OCI-LY7 (cell line): ENCODE measurements at regions not wholly inside any gene's neighbourhood (a gene's known extent, or its start where the extent isn't known, plus 50 kb on each side); places are given as distances from the start of the nearest gene placed in this dataset.

Experiments used
- BruUV-seq: library from RNA; stranded (reverse); fragments of 400-500 nt; replicated peaks from 2 replicates; lab custom pipeline; 2021; lab: Mats Ljungman, UMichigan
- CTCF ChIA-PET: fragments of 300-600 bp; sonication (Branson Sonifier 250); formaldehyde crosslinking; loops from one replicate; lab custom pipeline; 2022; ENCODE audit warnings: antibody characterized with exemption; ENCODE audit not compliant: unreplicated experiment; lab: Charles Lee
- POLR2A ChIA-PET: fragments of 300-600 bp; sonication (Branson Sonifier 250); formaldehyde crosslinking; loops from one replicate; lab custom pipeline; 2022; ENCODE audit warnings: antibody characterized with exemption; lab: Charles Lee
- DNase-seq: peaks from one replicate; pipeline ENCODE4 v3.0.0-alpha.2; 2015; ENCODE audit warnings: low spot score
- H2AFZ ChIP-seq: fragments of 200-600 bp; sonication (generic), shearing (Covaris generic); 2 replicates; pipeline ENCODE4 v1.6.1; 2014; ENCODE audit warnings: mild to moderate bottlenecking, antibody characterized with exemption, low read length, moderate library complexity
- H3K27ac ChIP-seq: fragments of 200-600 bp; sonication (generic); 2 replicates; pipeline ENCODE4 v1.5.1; 2014; ENCODE audit warnings: mixed run types, low read depth, mild to moderate bottlenecking, moderate library complexity, low read length, inconsistent platforms; ENCODE audit not compliant: poor library complexity, severe bottlenecking
- H3K36me3 ChIP-seq: fragments of 200-600 bp; sonication (generic); 2 replicates; pipeline ENCODE4 v1.6.1; 2014; ENCODE audit warnings: mild to moderate bottlenecking, antibody characterized with exemption, low read length, moderate library complexity, mixed read lengths; ENCODE audit not compliant: insufficient read depth
- H3K4me1 ChIP-seq: fragments of 200-600 bp; sonication (generic); 2 replicates; pipeline ENCODE4 v1.5.1; 2014; ENCODE audit warnings: mild to moderate bottlenecking, low read length; ENCODE audit not compliant: insufficient read depth, poor library complexity, severe bottlenecking
- H3K4me2 ChIP-seq: fragments of 200-600 bp; sonication (generic); 2 replicates; pipeline ENCODE4 v1.6.1; 2014; ENCODE audit warnings: mild to moderate bottlenecking, low read length
- H3K4me3 ChIP-seq: fragments of 200-600 bp; sonication (generic); 2 replicates; pipeline ENCODE4 v1.5.1; 2014; ENCODE audit warnings: mild to moderate bottlenecking, low read depth, low read length; ENCODE audit not compliant: poor library complexity, severe bottlenecking
- H3K79me2 ChIP-seq: fragments of 200-600 bp; sonication (generic); 2 replicates; pipeline ENCODE4 v1.6.1; 2016; ENCODE audit warnings: low read depth, mild to moderate bottlenecking, low read length, moderate library complexity, mixed read lengths; ENCODE audit not compliant: insufficient read depth
- H3K9me2 ChIP-seq: fragments of 200-600 bp; sonication (generic); 2 replicates; pipeline ENCODE4 v1.6.1; 2016; ENCODE audit warnings: mild to moderate bottlenecking, low read length, mixed read lengths; ENCODE audit not compliant: insufficient read depth
- H3K9me3 ChIP-seq: fragments of 200-600 bp; sonication (generic); 2 replicates; pipeline ENCODE4 v1.6.1; 2014; ENCODE audit warnings: mild to moderate bottlenecking, mixed run types, low read length, mixed read lengths
- H4K20me1 ChIP-seq: fragments of 200-600 bp; sonication (generic); 2 replicates; pipeline ENCODE4 v1.6.1; 2014; ENCODE audit warnings: mild to moderate bottlenecking, antibody characterized with exemption, low read length, moderate library complexity, mixed read lengths; ENCODE audit not compliant: insufficient read depth
- CTCF ChIP-seq: fragments of 200-600 bp; sonication (generic); conservative IDR thresholded peaks from 2 replicates; pipeline ENCODE4 v1.5.1; 2014; ENCODE audit warnings: mild to moderate bottlenecking, antibody characterized with exemption, low read length, moderate library complexity, mixed read lengths
- EZH2phosphoT487 ChIP-seq: fragments of 200-600 bp; sonication (generic); IDR thresholded peaks from 2 replicates; pipeline ENCODE4 v1.6.1; 2018; ENCODE audit warnings: low read depth, borderline replicate concordance, mild to moderate bottlenecking, mixed run types, antibody characterized with exemption, low read length, moderate library complexity, mixed read lengths
- intact Hi-C: fragments of 100-400 bp; cut with micrococcal nuclease; formaldehyde crosslinking; loops from one replicate; pipeline ENCODE4 v1.10.0; 2022; ENCODE audit not compliant: unreplicated experiment

GRCh38 chr10:62900829-62901571 is 84.8 kb upstream of the EGR2 start:
- intact Hi-C loops = no loop called here
- BruUV-seq = no TSS peak
- CTCF ChIA-PET = no interaction called here

GRCh38 chr10:62899311-62899710 is 83.1 kb upstream of the EGR2 start:
- CTCF ChIA-PET = no interaction called here

More at GRCh38 chr10:62900829-62901571, 84.8 kb upstream of the EGR2 start:
- POLR2A ChIA-PET = interaction anchor here (0.8 to 1.4 kb wide), 2 partner anchors 11 to 263 kb away, joined by 4 to 7 read pairs; no protein-coding TSS in a partner anchor
- Histone ChIP-seq H3K79me2 (no peaks in the 10 kb centered on the region), H2AFZ (no peak overlapping the region), H3K4me3 (no peak overlapping the region), H3K9me2 (no peaks in the 10 kb centered on the region), H3K27ac (no peak overlapping the region), H4K20me1 (no peaks in the 10 kb centered on the region), H3K36me3 (no peaks in the 10 kb centered on the region), H3K4me2 (no peak overlapping the region), H3K9me3 (no peaks in the 10 kb centered on the region), H3K4me1 (no peaks in the 10 kb centered on the region)
- TF ChIP-seq EZH2phosphoT487 (no peak), CTCF (no peak)
- DNase-seq = no peak

More at GRCh38 chr10:62899311-62899710, 83.1 kb upstream of the EGR2 start:
- Histone ChIP-seq H3K79me2 (no peaks in the 10 kb centered on the region), H3K9me3 (no peaks in the 10 kb centered on the region), H2AFZ (no peak overlapping the region), H3K4me2 (no peak overlapping the region), H4K20me1 (no peaks in the 10 kb centered on the region), H3K4me3 (no peak overlapping the region), H3K9me2 (no peaks in the 10 kb centered on the region), H3K27ac (no peak overlapping the region), H3K36me3 (no peaks in the 10 kb centered on the region), H3K4me1 (no peaks in the 10 kb centered on the region)
- DNase-seq = no peak
- POLR2A ChIA-PET = interaction anchor here (1.3 kb wide), 1 partner anchor 9 kb away, joined by 4 read pairs; no protein-coding TSS in a partner anchor
- intact Hi-C loops = no loop called here
- TF ChIP-seq EZH2phosphoT487 = no peak
- no peak for TF ChIP-seq CTCF
- BruUV-seq = no TSS peak
